GM04504 (cell line): ENCODE measurements at regions not wholly inside any gene's neighbourhood (a gene's known extent, or its start where the extent isn't known, plus 50 kb on each side); places are given as distances from the start of the nearest gene placed in this dataset.
"Not testable (repeated sequence)": the region's sequence is repeated elsewhere in the genome, so short reads cannot be mapped to it uniquely, and the experiment has no call there.

Source experiments
- DNase-seq: peaks from one replicate; pipeline ENCODE4 v3.0.0-alpha.2; 2012; ENCODE audit warnings: low read depth

DNA sequence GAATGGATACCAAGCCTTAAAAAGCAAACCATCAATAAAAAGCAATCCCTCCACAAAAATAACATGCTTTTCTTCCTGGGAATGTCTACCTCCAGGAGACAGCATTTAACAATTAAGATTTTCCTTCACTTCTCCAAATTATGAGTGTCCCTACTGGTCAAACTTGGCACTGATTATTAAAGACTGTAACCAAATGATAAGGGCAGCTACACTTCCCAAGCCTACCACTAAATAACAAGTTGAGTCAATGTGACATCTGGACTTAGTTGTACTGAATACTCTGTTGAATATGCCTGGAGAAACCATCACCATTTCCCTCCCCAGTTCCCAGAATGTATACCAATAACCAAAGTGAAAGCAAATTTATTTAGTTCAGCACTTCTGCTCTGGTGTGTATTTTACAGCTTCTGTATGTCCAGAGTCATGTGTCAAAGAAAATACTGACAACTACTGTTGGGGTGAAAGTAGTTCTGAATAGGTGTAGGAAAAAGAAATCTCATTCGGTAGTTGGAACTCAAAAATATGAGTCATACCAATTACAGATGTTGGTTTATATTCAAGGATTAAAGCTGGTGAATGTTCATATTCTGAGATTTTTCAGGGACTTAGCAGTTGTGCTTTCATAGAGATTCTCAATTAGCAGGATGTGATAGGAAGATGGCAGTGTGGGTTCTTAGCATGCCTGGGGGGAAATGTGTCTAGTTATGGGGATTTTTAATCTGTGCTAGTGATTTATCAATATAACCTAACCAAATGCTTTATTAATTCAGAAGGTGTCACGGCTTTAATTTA lies 1291.6 kb upstream of the GYPC start:
- no peak for DNase-seq

DNA sequence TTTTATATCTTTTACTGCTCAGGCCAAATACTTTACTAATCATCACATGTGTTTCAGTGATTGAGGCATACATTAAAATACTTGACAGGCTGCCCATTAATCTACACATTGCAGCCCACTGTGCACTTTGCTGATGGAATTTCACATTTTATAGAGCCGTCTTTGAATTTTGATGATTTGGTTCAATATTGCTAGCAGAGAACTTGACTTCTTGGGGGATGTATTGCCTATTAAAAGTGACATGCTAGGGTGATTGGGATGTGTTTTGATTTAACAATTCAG lies 1291.0 kb upstream of the GYPC start:
- no peak for DNase-seq

DNA sequence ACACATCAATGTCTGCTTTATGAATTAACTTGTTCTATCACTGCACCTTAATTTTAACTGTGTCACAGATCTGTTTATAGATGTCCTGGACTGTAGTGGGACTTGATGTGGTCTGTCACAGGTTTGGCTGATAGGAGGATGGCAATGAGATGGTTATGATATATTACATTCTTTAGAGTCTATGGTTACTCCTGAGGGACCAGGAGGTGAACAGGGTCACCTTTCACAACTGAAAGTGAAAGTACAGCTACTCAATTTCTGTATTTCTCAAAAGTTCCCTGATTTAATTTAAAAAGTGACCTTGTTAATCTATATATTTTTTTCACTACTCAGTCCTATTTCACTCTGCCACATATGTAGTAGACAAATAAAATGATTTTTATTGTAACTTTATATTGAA lies 1284.1 kb upstream of the GYPC start:
- DNase-seq = no peak

DNA sequence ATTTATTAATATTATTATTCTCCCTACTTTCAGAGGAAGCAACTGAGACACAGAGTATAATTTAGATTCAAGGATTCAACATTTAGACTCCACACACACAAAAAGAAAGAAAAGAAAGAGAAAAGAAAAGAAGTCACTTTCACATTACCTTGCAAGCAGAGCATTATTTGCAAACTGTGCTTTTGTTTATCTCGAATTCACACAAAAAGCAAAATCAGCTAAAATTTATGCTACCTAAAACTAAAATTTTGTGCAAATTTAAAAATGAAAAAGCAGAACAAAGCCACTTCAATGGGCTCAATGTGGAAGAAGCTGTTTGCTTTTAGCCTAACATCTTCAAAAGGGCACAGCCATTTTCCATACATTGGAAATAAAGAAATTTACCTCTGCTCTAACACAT lies 1282.7 kb upstream of the GYPC start:
- DNase-seq = no peak

DNA sequence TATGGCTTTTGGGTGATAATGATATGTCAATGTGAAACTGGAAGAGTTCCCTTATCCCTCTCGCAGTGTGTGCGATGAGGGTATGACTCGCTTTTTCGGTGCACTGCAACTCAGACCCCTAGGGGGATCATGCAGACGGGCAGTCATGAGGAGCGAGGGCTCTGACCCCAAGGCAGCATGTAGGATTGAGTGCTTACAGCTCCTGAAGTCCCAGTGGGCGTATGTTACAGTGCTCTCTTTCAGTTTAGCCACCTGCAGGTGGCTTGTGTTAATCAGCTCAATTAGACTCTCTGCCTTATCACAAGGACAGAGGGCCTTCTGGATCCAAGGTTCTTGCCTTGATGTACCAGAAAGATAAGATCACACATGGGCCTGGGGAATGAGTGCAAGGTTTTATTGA lies 1269.9 kb upstream of the GYPC start:
- DNase-seq = no peak

DNA sequence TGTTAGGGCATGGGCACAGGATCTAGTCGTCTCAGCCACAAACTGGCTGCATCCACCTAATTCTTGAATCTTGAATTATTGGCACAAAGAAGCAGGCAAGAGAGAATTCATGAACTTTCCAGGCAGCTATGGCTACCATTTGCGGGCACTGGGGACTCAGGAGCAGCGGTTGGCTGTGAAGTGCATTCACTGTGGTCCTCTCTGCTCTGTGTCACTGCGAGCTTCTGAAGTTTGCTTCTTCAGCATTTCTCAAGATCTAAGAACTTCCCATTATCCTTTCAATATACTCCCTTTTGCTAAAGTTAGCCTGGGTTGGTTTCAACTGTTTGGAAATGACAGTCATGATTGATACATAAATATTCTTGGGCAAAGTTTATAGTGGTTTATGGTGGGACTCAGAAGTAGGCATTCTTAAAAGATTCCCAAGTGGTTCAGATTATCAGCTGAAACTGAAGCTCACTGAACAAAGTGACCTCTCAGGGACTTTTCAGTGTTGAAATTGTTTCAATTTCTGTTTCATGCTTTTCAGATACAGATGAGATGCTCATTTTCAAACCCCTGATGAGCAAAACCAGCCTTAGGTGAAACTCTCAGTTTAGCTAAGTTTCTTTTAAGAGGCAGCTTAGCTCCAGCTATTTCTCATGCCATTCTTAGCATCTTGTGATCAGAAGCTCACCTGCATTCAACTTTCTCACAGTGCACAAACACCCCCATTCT lies 1258.3 kb upstream of the GYPC start:
- no peak for DNase-seq

DNA sequence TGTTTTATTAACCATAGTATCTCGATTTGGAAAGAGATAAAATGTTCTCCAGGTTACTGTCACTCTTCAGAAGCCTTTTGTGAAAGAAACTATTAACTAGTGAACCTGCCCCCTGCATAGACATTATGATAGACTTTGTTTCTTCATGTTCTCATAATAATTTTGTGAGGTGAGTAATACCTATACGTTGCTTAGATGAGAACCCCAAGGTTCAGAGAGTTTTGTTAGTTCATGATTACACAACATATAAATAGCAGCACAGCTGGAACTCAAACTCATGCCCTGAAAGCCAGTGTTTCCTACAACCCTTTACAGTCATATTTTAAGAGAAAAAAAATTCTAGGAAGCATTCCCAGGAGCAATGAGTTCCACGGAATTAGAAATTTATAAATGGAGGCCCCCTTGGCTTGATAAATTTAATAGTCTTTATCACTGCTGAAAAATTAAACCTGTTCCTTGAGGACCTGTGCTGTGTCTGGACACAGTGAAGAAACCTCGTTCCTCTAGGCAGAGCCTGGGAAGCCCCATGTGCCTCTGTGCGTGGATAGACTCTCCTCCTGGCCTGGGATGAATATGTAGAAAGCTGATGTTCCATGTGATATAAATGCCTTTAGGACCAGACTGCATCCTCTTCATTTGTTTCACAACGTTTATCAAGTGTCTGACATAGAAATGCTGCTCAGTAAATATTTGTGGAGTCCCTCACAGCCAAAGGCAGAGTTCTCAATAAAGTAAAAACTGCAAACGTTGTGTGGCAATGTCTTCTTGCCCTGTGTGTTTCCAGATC lies 1257.0 kb upstream of the GYPC start:
- no peak for DNase-seq

DNA sequence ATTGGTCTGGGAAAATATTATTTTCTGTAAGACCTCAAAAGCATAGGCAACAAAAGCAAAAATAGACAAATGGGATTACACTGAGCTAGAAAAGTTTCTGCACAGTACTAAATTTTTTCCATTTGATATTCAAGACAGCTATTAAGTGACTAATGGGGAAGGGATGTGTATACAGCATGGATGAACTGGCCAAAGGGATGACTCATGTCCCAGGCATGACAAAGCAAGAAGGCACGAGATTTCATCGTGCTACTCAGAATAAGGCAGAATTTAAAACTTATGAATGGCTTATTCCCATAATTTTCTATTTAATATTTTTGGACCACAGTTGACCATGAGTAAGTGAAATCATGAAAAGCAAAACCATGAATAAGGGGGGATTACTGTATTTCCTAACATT lies 1250.1 kb upstream of the GYPC start:
- peak; percentile 74 for DNase-seq

DNA sequence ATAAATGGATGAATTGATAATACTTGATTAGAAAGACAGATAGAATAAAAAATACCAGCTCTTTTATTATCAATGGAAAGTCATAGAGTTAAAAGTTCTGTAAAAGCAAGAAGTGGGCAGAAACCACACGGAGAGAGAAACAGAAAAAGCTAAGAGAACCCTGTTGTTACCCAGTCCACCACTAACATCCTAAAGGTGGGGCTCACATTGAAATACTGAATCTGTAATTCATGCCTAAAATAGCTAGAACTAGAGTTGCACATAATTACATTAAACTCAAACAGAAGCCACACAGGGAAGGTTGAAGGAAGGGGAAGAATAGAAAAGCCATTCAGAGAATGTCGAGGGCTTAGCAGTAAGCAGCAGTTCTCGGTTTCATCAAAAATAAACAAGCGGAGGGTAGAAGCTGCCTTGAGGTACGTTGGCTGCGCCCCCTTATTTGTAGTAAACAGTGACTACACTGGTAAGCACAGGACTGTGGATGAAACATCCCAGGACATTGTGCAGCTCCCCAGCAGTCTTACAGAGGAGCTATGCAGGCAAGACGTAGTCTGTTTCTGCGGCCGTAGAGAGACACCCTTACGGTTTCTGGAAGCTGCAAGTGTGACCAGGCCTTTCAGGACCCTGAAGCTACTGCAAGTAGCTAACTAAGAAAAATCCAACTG lies 1247.0 kb upstream of the GYPC start:
- DNase-seq = no peak

DNA sequence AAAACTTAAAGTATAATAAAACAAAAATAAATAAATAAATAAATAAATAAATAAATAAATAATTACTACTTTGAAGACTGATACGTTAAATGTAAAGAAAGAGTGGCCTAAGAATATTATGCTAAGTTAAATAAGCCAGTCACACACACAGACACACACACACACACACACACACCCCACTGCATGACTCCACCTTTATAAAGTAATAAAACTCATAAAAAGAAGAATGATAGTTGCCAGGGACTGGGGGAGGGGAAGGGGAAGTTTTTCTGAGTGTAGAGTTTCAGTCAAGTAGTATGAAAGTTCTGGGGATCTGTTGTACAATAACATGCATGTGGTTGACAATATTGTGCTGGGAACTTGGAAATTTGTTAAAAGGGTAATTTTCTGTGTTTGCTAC lies 1237.5 kb upstream of the GYPC start:
- no peak for DNase-seq

DNA sequence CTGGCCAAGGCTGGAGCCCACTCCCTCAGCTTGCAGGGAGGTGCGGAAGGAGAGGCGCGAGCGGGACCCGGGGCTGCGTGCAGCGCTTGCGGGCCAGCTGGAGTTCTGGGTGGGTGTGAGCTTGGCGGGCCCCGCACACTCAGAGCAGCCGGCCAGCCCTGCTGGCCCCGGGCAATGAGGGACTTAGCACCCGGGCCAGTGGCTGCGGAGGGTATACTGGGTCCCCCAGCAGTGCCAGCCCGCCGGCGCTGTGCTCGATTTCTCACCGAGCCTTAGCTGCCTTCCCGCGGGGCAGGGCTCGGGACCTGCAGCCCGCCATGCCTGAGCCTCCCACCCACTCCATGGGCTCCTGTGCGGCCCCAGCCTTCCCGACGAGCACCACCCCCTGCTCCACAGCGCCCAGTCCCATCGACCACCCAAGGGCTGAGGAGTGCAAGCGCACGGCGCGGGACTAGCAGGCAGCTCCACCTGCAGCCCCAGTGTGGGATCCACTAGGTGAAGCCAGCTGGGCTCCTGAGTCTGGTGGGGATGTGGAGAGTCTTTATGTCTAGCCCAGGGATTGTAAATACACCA lies 1233.7 kb upstream of the GYPC start:
- DNase-seq = not testable (repeated sequence)

DNA sequence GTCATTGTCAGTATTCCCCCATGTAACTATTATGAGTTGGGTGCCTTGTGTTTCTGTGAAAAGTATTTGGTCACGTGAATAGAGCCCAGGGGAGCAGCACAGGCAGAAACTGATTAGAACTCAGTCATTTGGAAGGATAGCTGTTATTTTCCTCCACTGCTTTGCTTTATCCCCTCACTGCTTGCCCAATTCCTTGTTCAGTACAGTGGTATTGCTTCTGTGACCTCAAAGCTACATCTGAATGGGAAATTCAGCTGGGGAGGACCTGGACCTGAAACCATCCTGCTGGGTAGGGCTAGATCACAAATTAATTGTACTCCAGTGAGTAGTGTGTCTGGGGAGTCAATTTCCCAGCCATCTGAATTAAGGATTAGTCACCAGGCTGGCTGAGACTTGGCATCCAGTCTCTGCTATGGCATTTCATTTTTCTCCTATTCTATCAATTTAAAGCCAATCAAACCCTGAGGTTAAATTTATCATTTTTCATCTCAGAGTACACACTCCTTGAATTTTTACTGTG lies 1231.6 kb upstream of the GYPC start:
- DNase-seq = no peak

DNA sequence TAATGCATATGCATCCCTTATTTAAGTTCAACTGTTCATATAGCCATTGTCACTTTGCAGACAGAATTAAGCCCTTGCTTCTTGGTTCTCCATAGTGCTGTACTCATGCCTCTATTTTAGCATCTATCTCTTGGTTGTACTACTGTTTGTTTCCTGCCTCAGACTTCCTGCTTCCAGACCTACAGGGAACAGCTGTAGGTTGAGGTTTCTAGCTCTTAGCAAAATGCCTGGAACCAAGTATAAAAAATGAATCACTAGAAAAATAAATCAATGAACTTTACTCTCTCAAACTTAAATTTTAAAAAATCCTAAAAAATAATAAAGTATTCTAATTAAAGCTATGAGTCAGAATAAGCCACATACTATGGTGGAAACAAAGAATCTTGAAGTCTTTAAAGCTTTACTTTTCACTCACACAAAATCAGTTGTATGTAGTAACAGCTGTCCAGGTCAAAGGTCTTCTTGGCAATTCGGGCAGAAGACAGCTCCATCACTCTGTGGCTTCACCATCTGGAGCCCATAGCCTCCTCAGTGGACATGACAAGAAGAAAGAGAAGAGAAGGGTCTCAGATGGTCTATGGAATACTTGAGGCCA lies 1228.1 kb upstream of the GYPC start:
- no peak for DNase-seq

DNA sequence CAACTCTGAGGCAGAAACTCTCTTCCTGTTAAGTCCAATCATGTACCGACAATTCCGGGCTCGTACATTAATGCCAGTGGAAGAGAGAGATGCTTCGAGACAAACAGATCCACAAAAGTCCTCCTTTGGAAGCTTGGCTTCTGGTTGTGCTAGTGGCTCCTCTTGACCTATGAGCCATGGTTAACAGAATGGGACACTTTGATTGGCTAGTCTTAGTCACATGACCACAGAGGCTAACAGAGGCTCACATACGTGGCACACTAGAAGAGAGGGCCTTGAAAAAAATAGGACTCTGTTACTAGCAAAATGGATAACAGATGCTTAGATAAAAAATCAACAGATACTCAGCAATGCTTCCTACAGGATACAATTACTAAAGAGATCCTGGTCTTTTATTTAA lies 1211.9 kb upstream of the GYPC start:
- no peak for DNase-seq

DNA sequence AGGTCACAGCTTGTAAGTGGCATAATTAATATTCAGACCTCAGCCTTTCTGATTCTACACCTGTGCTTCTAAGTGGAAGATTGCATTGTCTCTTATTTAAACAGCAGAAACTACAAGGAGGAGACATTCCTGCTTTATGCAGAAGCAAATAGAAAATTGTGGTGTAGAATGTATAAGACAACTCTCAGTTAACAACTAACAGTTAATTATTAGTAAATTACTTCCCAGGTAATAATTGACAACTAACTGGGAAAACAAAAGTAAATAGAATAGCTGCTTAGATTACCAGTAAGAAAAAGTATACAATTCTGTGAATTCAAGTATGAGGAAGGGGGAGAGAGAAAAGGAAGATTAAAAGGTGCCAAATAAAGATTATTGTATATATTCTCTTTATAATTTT lies 1210.5 kb upstream of the GYPC start:
- DNase-seq = no peak

DNA sequence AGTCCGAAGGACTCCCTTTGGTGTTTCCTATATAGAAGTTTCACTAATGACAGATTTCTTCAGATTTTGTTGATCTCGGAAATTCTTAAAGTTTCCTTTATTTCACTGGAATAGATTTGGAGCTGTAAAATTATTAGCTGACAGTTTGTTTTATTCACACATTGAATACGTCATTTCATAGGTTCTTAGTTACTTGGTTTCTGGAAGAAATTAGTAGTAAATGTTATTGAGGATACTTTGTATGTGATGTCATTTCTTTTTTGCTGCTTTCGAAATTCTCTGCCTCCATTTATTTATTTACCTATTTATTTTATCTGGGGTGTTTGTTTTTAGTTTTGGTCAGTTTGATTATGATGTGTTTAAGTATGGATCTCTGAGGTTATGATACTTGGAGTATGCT lies 1205.9 kb upstream of the GYPC start:
- DNase-seq = no peak

DNA sequence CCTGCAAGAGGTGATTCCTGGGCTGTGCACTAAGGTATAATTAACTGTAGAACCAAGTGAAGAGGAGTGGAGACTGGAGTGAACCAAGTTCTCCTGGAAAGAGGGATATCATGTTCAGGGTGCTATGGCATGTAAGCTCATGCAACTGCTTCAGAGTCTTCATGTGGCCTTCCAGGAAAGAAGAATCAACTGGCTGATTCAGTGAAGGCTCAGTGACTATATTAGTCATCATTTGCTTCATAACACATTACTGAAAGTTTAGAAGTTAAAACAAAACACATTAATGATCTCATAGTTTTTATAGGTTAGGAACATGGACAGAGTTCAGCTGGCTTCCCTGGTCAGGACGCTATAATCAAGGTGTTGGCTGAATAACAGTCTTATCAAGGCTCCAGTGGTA lies 1200.8 kb upstream of the GYPC start:
- no peak for DNase-seq

DNA sequence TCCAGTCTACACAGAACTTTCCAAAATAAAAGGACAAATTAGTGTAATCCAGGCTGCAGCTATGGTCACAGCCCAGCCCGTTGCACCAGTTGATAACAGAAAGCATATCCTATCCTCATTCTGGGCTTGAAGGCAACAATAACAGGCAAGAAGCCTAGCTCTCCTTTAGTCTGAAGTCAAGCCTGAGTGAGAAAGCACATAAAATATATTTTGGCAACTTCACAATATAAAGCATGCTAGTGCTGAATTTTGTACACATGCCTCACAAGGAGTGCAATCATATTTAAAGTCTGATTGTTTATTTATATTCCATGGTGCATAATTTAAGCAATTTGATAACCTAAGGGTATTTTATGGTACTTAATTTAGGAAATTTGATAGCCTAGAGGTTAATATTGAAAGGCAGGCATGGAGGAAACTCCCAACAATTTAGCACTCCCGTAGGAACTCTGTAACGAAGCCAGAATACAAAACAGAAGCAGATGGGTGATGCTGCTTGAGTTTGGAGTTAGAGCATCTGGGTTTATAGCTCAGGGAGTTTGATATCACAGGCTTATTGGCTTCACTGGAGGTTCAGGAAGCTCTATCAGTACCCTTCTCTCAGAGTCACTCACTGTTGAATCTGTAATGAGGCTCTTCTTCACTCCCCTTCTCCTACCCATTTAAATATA lies 1199.1 kb upstream of the GYPC start:
- no peak for DNase-seq

DNA sequence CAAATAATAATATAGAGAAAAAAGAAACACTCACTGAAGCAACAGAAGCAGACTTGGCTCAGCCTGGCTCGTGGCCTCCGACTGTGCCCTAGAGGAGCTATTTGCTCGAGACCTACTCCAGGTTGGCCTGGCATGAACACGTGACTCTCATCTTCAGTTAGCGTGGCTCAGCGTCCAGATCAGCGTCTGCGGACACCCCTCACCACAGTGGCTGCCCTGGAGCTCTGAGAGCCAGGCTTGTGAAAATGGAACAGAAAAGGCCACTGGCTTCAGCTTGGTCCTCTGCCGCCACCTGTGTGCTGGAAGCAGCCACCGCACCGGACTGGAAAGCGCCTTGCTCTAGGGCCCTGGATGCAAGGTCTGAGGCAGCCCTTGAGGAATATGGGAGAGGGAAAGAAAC lies 1184.0 kb upstream of the GYPC start:
- DNase-seq = no peak

DNA sequence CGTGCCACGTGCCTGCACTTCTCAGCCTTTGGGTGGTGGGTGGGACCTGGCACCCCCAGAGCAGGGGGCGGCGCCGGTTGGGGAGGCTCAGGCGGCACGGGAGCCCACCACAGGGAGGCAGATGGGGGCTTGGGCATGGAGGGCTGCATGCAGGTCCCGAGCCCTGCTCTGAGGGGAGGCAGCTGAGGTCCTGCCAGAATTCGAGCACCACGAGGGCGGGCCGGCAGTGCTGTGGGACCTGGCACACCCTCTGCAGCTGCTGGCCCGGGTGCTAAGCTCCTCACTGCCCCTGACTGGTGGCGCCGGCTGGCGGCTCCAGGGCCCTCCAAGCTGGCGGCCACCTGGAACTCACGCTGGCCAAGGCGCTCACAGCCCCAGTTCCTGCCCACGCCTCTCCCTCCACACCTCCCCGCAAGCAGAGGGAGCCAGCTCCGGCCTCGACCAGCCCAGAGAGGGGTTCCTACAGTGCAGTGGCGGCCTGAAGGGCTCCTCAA lies 1176.8 kb upstream of the GYPC start:
- DNase-seq = no peak

DNA sequence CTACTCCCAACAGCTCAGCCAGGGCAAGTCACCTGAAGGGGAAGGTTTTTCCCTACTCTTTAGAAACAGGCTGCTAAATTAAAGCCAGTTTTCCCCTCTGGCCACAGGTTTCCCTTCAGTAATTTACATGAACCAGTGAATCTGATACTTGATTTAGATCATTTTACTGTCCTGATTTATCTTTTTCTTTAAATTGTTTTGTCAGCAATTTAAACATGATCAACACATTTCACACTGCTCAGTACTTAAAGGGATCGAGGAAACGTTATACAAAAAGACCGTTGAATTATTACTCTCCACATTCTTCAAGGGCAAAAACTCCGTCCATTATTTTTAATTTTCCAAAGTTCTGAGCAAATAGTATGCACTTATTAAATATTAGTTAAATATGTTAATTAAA lies 1165.7 kb upstream of the GYPC start:
- no peak for DNase-seq
